Fibroblast of skin of right quadriceps (primary cell): ENCODE measurements at regions not wholly inside any gene's neighbourhood (a gene's known extent, or its start where the extent isn't known, plus 50 kb on each side); places are given as distances from the start of the nearest gene placed in this dataset.

Source experiments
- DNase-seq: peaks from one replicate; pipeline ENCODE4 v3.0.0-alpha.2; 2013

- no peak for DNase-seq
Measured at GRCh38 chr9:87338088-87338989, 159.3 kb upstream of the DAPK1 start.

GRCh38 chr9:87340391-87340790 is 157.3 kb upstream of the DAPK1 start:
- no peak for DNase-seq

DNA sequence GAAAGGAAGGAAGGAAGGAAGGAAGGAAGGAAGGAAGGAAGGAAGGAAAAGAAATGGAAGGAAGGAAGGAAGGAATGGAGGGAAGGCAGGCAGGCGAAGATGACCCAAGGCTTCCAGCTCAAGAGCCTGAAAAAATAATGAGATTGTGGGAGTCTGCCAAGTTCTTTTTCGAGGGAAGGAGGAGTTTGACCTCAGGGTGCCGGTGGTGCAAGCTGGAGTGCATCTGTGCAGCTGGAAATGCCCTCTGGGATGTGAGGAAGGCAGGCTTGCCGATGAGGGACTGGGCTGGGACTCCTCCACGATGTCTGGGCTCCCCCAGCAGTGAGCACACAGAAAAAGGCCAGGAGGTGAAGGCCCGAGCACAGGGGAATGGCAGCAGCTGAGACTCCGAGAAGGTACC is 154.9 kb upstream of the DAPK1 start:
- no peak for DNase-seq

DNA sequence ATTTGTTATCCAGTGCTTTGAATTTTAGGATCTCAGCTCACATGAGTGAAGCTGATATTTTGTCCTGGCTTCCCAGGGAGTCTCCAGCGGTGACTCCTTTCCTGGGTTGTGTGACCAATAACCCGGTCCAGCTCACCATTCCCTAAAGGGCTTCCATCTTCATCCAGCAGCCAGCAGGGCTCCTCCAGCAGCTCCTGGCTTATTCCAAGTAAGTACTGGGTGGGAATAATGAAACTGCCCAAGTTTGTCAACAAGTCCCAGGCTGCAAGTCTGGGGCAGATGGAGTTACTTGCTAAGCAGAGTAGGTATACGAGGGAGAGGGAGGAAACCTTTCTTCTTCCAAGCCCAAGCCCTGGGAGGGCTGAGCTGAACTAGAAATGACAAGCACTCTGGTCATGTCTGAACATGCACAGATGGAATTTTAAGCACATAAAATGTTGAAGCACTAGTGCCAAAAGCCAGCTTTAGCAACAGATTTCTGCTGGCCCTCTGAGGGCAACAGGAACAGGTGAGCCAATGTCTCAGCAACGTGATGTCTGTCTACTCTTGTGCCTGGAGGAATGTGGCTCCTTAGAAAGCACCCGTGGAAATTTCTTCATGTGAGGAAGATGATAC is 153.7 kb upstream of the DAPK1 start:
- no peak for DNase-seq

GRCh38 chr9:87346061-87346665 is 151.5 kb upstream of the DAPK1 start:
- DNase-seq: no peak

GRCh38 chr9:87350915-87351314 is 146.8 kb upstream of the DAPK1 start:
- peak; percentile 45 for DNase-seq

DNA sequence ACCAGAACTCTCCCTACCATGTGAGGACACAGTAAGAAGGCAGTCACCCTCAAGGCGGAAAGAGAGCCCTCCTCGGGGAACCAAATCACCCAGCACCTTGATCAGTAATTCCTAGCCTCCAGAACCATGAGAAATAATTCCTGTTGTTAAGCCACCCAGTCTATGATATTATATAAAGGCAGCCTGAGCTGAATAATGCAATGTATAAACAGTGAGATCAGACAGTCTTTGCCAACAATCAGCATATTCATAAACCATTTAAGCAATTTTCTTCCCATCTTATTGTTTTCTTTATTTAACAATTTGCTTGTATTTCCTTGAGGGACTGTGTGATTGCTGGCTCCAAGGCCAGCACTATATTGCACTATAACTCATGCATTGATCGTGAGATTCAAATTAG is 144.4 kb upstream of the DAPK1 start:
- no peak for DNase-seq

GRCh38 chr9:87354147-87354546 is 143.5 kb upstream of the DAPK1 start:
- DNase-seq: no peak

DNA sequence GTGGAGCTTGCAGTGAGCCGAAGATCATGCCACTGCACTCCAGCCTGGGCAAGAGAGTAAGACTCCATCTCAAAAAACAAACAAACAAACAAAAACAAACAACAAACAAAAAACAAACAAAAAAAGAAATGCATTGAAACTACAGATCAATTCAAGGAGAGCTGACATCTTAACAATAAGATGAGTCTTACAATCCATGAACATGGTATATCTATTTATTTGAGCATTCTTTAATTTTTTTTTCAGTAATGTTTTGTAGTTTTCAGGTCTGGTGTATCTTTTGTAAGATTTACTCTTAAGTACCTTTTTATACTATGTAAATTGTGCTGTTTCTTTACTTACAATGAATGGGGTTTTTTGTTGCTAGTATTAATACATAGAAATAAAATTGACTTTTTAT is 140.1 kb upstream of the DAPK1 start:
- DNase-seq: no peak

GRCh38 chr9:87359264-87359663 is 138.4 kb upstream of the DAPK1 start:
- DNase-seq: no peak

- DNase-seq: no peak
Measured at GRCh38 chr9:87359958-87360601, 137.6 kb upstream of the DAPK1 start.

GRCh38 chr9:87370049-87370685 is 127.5 kb upstream of the DAPK1 start:
- no peak for DNase-seq

GRCh38 chr9:87371795-87372355 is 125.8 kb upstream of the DAPK1 start:
- DNase-seq: no peak

- no peak for DNase-seq
Measured at GRCh38 chr9:87372356-87372851, 125.3 kb upstream of the DAPK1 start.

- peak; percentile 46 for DNase-seq
Measured at GRCh38 chr9:87374023-87374919, 123.4 kb upstream of the DAPK1 start.

DNA sequence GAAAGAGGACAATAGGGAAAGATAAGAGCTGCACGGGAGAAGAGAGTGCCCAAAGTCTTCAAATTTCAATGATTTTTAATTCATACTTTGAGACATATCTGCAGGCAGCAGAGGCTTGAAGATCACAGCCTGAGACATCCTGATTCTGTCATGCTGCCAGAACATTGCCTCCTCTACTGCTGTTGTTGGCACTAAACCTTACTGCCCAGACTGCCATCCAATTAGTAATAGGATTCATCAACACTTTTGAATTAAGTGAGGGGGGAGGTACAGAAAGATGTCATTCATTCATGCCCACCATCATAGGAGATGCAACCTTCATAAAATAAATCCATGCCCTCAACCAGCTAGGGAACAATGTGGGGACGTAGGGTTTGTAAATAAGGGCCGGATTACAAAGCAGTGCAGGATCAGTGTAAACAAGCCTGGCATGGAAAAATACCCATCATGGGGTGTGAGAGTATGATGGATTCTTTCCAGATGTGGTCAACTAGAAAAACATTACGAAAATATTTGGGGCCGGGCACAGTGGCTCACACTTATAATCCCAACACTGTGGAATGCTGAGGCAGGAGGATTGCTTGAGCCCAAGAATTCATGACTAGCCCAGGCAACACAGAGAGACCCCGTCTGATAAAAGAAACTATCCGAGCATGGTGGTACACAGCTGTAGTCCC is 122.1 kb upstream of the DAPK1 start:
- DNase-seq: peak; percentile 32

- DNase-seq: no peak
Measured at GRCh38 chr9:87378676-87379075, 119.0 kb upstream of the DAPK1 start.

- DNase-seq: no peak
Measured at GRCh38 chr9:87379300-87379699, 118.4 kb upstream of the DAPK1 start.

- peak; percentile 83 for DNase-seq
Measured at GRCh38 chr9:87381050-87381711, 116.5 kb upstream of the DAPK1 start.

DNA sequence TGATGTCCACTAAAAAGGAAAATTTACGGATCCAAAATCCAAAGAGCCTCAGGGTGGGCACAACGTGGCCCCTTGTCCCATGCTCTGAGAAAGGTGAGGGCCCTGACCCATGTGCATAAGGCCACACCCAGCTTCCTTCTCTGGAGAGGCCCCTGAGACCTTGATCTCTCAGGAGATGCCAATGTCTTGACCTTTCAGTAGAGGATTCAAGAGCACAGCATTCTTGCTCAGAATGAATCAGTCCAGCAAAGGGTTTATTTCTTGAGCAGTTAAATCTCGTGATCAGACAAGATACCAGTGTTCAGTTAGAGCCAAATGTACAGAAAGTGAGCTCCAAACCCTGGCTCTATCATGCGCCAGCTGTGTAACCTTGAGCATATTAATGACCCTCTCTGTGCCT is 115.9 kb upstream of the DAPK1 start:
- DNase-seq: peak; percentile 18
